Kidney (tissue), 13 donors: ENCODE measurements at regions not wholly inside any gene's neighbourhood (a gene's known extent, or its start where the extent isn't known, plus 50 kb on each side); places are given as distances from the start of the nearest gene placed in this dataset.
"Not testable (repeated sequence)": the region's sequence is repeated elsewhere in the genome, so short reads cannot be mapped to it uniquely, and the experiment has no call there.

Source experiments
- DNase-seq, 5 donors: peaks; one replicate each; pipeline ENCODE4 v3.0.0-alpha.2; 2013 to 2020
- FAIRE-seq: peaks from 2 replicates; lab custom pipeline; 2012; peaks lifted over from hg19 to GRCh38; lab: Jason Lieb, UNC
- H3K27ac ChIP-seq, 2 donors: one replicate each; pipeline ENCODE4 v1.7.0; 2013; ENCODE audit warnings: low read depth in 2 of 2, low read length in 2 of 2, inconsistent platforms in 1 of 2
- H3K27me3 ChIP-seq: one replicate; pipeline ENCODE4 v1.7.1; 2013; ENCODE audit warnings: low read length, inconsistent platforms; ENCODE audit not compliant: control insufficient read depth, insufficient read depth
- H3K36me3 ChIP-seq, 3 donors: one replicate each; pipeline versions ENCODE4 v1.7.0 to v1.7.1; 2013; ENCODE audit warnings: low read length in 3 of 3, control low read depth in 1 of 3, inconsistent platforms in 1 of 3; ENCODE audit not compliant: insufficient read depth in 3 of 3, control insufficient read depth in 2 of 3
- H3K4me1 ChIP-seq, 3 donors: one replicate each; pipeline versions ENCODE4 v1.7.0 to v1.7.1; 2013; ENCODE audit warnings: low read length in 3 of 3, inconsistent platforms in 1 of 3, low read depth in 1 of 3; ENCODE audit not compliant: control insufficient read depth in 2 of 3, insufficient read depth in 2 of 3
- H3K4me3 ChIP-seq, 3 donors: one replicate each; pipeline versions ENCODE4 v1.7.0 to v1.8.1; 2013; ENCODE audit warnings: low read length in 3 of 3, control low read depth in 1 of 3, inconsistent platforms in 1 of 3
- H3K9ac ChIP-seq, 3 donors: one replicate each; pipeline versions ENCODE4 v1.7.0 to v1.7.1; 2013; ENCODE audit warnings: low read length in 3 of 3, control low read depth in 1 of 3, inconsistent platforms in 1 of 3
- H3K9me3 ChIP-seq, 3 donors: one replicate each; pipeline versions ENCODE4 v1.7.0 to v1.7.1; 2013; ENCODE audit warnings: low read length in 3 of 3, control low read depth in 1 of 3, inconsistent platforms in 1 of 3; ENCODE audit not compliant: control insufficient read depth in 2 of 3, insufficient read depth in 1 of 3
- intact Hi-C: fragments of 100-400 bp; cut with DNase I; formaldehyde crosslinking; loops from one replicate; pipeline ENCODE4 v1.11.1; 2022
- TF ChIP-seq, protein P1 (sequence below): IDR thresholded peaks from 3 replicates; pipeline ENCODE4 v1.5.1; 2012; ENCODE audit warnings: mild to moderate bottlenecking, moderate library complexity, borderline replicate concordance; ENCODE audit not compliant: insufficient read depth; ENCODE audit errors: extremely low read depth
- donor health status: control.
- donor health status: control.
- donor health status: control.
- donor health status: control.
- donor health status: control.
- donor health status: DM: yes; HTN: yes; CAD: no.
- donor health status: Normal renal cell carcinoma (clear cell type).

DNA sequence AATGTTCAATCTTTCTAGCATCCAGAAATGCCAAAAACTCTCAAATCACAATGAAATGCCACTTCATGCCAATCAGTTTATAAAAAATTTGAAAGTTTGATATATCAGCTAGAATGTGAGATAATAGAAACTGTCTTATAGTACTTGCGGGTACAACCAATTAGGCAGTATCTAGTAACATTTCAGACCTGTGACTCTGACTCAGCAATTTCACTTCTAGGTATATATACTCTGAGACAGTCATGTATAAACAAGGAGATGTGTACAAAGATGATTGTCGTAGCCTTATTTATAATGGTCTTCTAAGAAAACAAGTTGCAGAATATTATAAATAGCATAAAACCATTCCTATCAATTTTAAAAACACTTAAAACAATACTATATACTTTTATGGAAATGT lies 252.3 kb upstream of the PODXL start:
- H3K36me3 ChIP-seq, result no peaks in the 10 kb centered on the region
- no peak overlapping the region for H3K4me3 ChIP-seq
- TF ChIP-seq, protein P1, sequence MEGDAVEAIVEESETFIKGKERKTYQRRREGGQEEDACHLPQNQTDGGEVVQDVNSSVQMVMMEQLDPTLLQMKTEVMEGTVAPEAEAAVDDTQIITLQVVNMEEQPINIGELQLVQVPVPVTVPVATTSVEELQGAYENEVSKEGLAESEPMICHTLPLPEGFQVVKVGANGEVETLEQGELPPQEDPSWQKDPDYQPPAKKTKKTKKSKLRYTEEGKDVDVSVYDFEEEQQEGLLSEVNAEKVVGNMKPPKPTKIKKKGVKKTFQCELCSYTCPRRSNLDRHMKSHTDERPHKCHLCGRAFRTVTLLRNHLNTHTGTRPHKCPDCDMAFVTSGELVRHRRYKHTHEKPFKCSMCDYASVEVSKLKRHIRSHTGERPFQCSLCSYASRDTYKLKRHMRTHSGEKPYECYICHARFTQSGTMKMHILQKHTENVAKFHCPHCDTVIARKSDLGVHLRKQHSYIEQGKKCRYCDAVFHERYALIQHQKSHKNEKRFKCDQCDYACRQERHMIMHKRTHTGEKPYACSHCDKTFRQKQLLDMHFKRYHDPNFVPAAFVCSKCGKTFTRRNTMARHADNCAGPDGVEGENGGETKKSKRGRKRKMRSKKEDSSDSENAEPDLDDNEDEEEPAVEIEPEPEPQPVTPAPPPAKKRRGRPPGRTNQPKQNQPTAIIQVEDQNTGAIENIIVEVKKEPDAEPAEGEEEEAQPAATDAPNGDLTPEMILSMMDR, result no peak
- DNase-seq, result no peak
- FAIRE-seq, result no peak
- no peaks in the 10 kb centered on the region for H3K27me3 ChIP-seq
- intact Hi-C loops, result no loop called here
- no peaks in the 10 kb centered on the region for H3K4me1 ChIP-seq
- no peaks in the 10 kb centered on the region for H3K9me3 ChIP-seq
- no peak overlapping the region for H3K9ac ChIP-seq
- H3K27ac ChIP-seq, result no peak overlapping the region

DNA sequence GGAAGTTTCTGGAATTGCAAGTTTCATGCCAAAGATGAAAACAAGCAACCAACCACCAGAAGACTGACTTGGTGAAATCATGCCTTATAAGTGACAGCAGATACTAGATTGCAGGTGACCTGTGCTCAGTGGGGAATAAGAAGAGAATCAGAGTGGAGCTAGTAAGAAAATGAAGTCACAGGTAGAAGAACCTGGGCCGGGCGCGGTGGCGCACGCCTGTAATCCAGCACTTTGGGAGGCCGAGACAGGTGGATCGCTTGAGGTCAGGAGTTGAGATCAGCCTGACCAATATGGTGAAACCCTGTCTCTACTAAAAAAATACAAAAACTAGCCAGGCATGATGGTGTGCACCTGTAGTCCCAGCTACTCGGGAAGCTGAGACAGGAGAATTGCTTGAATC lies 251.7 kb upstream of the PODXL start:
- H3K27me3 ChIP-seq, intact Hi-C loops, DNase-seq, H3K36me3 ChIP-seq, H3K9ac ChIP-seq, H3K4me1 ChIP-seq, FAIRE-seq, H3K9me3 ChIP-seq, H3K27ac ChIP-seq, H3K4me3 ChIP-seq: not testable (repeated sequence)

DNA sequence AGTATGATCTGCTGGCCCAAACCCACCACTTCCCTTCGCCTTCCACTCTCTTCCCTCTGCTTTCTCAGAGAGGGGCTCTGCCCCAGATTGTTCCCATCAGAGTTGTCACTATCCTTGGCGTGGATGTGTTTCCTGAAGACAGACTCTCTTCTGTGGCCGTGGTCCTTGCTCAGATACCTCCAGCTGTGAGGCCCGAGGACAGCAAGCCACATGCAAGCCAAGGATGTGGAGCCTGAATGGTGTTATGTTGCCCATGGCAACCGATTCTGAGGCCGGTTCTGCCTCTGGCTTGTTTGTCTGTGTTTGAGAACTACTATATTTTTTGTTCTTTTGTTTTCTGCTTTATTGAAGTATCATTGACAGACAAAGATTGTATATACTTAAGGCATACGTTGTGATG lies 247.4 kb upstream of the PODXL start:
- H3K27ac ChIP-seq, result no peak overlapping the region
- intact Hi-C loops, result no loop called here
- no peak overlapping the region for H3K9ac ChIP-seq
- no peaks in the 10 kb centered on the region for H3K9me3 ChIP-seq
- no peaks in the 10 kb centered on the region for H3K4me1 ChIP-seq
- H3K36me3 ChIP-seq, result no peaks in the 10 kb centered on the region
- FAIRE-seq (no peak), DNase-seq (no peak)
- TF ChIP-seq, protein P1, result no peak
- no peaks in the 10 kb centered on the region for H3K27me3 ChIP-seq
- no peak overlapping the region for H3K4me3 ChIP-seq

DNA sequence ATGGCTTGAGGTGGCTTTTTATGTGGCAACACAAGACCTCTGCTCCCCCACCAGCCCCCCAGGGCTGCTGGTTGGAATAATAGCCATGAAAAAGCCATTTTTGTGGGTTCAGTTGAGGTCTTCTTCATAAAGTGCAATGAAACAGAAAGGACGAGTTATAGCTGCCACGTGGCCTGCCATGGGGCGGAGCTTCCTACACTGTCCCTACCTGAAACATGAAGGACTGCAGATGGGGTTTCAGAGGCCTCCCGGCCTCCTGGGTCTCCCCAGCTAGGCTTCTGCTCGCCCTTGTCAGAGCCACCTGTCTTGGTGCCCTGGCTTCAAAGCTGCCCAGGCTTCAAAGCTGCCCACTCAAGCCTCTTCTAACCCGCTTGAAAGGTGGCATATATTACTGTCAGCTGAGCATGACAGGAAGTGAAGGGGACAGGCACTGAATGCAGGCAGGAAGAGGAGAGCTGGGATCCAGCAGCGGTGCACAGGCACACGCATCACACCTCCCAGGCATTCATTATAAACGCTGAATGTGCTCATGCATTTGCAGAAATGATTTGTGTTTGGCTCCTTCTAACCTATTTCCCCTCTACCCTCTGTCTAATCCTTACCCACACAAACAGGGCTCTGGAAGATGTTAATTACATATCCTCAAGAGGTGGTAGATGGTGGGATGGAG lies 245.9 kb upstream of the PODXL start:
- Histone ChIP-seq H3K4me3 (no peak overlapping the region), H3K36me3 (no peaks in the 10 kb centered on the region), H3K9ac (no peak overlapping the region), H3K27me3 (no peaks in the 10 kb centered on the region), H3K4me1 (no peaks in the 10 kb centered on the region), H3K27ac (no peak overlapping the region), H3K9me3 (no peaks in the 10 kb centered on the region)
- TF ChIP-seq, protein P1, result no peak
- intact Hi-C loops, result no loop called here
- no peak for DNase-seq
- FAIRE-seq, result no peak
